ENCODE measurements at regions not wholly inside any gene's neighbourhood (a gene's known extent, or its start where the extent isn't known, plus 50 kb on each side); places are given as distances from the start of the nearest gene placed in this dataset.

- TF ChIP-seq PRDM10 (tag by site-specific recombination; IDR thresholded peaks at IDR 0.05): no peak
- no peak for TF ChIP-seq ZNF777 (tag by site-specific recombination; IDR thresholded peaks at IDR 0.05; ENCODE audit: borderline replicate concordance)
- no peak for TF ChIP-seq GFI1B (tag by site-specific recombination; IDR thresholded peaks at IDR 0.05)
- TF ChIP-seq CTCF (tag by site-specific recombination; IDR thresholded peaks at IDR 0.05): no peak
- TF ChIP-seq ZNF530 (tag by site-specific recombination; IDR thresholded peaks at IDR 0.05; ENCODE audit: low read depth): no peak
- no peak for TF ChIP-seq ZNF23 (tag by site-specific recombination; IDR thresholded peaks at IDR 0.05; ENCODE audit: borderline replicate concordance)
- no peak for TF ChIP-seq HOXC10 (CRISPR knock-in tag; IDR thresholded peaks at IDR 0.05)
- TF ChIP-seq ZNF488 (tag by site-specific recombination; IDR thresholded peaks at IDR 0.05): no peak
- TF ChIP-seq ZNF513 (tag by site-specific recombination; IDR thresholded peaks at IDR 0.05): no peak
- no peak for TF ChIP-seq ZNF776 (tag by site-specific recombination; IDR thresholded peaks at IDR 0.05; ENCODE audit: borderline replicate concordance)
- TF ChIP-seq ZNF266 (tag by site-specific recombination; IDR thresholded peaks at IDR 0.05; ENCODE audit: low read depth): no peak
- TF ChIP-seq PATZ1 (tag by site-specific recombination; IDR thresholded peaks at IDR 0.05): no peak
These were observed 122.6 kb downstream of the ISOC1 start for GRCh38 chr5:129217179-129217578.

All from HEK293 (cell line).